GM12865 (cell line): ENCODE measurements at regions not wholly inside any gene's neighbourhood (a gene's known extent, or its start where the extent isn't known, plus 50 kb on each side); places are given as distances from the start of the nearest gene placed in this dataset.

Experiments
- DNase-seq: peaks from one replicate; pipeline ENCODE4 v3.0.0; 2010; ENCODE audit warnings: low read depth
- H3K4me3 ChIP-seq: 2 replicates; pipeline ENCODE4 v1.5.1; 2011; ENCODE audit warnings: mild to moderate bottlenecking, low read depth, low read length, control low read depth
- TF ChIP-seq, protein P1 (sequence below): IDR thresholded peaks from 2 replicates; pipeline ENCODE4 v1.5.1; 2011; ENCODE audit warnings: low read length, control low read depth, low read depth, inconsistent platforms; ENCODE audit not compliant: insufficient read depth; ENCODE audit errors: missing control alignments

DNA sequence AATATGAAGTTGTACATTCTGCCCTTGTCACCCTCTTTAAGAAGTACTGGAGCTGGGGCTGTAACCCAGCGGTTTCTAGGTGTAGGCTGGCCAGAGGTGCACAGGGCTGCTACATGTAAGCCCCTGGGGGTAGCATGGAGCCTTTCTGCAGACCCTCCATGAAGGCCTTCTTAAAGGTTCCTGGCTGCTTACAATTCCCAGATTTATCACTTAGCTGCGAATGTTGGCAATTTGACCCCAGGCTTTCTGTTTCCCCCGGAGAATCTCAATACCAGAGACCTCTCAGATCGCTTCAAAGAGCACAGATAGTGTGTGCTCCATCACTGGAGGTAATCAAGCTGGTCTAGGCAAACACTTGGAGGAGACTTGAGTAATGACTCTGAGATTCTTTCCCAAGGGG lies 309.4 kb downstream of the CBLN1 start:
- no peak for DNase-seq
- TF ChIP-seq, protein P1, sequence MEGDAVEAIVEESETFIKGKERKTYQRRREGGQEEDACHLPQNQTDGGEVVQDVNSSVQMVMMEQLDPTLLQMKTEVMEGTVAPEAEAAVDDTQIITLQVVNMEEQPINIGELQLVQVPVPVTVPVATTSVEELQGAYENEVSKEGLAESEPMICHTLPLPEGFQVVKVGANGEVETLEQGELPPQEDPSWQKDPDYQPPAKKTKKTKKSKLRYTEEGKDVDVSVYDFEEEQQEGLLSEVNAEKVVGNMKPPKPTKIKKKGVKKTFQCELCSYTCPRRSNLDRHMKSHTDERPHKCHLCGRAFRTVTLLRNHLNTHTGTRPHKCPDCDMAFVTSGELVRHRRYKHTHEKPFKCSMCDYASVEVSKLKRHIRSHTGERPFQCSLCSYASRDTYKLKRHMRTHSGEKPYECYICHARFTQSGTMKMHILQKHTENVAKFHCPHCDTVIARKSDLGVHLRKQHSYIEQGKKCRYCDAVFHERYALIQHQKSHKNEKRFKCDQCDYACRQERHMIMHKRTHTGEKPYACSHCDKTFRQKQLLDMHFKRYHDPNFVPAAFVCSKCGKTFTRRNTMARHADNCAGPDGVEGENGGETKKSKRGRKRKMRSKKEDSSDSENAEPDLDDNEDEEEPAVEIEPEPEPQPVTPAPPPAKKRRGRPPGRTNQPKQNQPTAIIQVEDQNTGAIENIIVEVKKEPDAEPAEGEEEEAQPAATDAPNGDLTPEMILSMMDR = no peak
- no peak overlapping the region for H3K4me3 ChIP-seq

DNA sequence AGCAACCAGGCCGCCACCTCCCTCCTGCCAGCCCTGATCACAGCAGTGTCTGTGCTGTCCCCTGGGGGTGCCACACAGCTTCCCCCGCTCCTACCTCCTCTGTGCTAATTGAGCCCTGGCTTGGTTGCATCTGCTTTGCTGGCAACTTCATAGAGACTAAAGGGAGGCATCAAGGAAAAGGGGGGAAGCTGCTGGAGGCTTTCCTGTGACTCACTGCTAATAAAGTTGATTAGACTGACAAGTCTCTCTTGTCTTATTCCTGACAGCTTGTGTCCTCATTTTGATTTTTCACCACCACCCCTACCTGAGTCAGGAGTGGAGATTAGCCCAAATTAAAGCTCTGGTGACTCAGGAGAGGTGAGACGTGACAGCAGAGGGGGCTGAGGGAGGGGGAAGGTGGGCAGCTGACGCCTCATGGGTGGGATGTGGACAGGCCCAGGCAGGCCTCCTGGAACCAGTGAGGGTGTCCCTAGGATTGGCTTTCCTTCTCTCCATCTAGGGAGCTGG lies 310.0 kb downstream of the CBLN1 start:
- TF ChIP-seq, protein P1 = no peak
- DNase-seq = no peak

DNA sequence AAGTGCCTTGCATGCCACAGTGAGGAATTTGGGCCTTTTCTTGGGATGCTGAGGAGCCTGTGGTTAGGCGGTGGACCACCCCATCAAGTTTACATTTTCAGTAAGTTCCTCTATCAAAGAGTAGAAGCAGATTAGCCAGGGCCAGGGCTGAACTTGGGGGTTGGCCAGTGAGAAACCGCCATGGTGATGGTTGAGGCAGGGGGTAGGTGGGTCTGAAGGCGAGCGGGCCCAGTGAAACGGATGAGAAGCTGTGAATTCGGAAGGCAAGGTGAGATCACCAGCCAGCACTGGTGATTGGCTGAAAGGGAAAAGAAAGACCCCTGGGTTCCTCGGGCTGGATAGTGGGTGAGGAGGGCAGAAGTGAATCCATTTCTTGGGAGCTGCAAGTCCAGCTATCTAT lies 311.4 kb downstream of the CBLN1 start:
- no peak overlapping the region for H3K4me3 ChIP-seq
- DNase-seq = no peak
- TF ChIP-seq, protein P1 = no peak

More for the DNA sequence above, 310.0 kb downstream of the CBLN1 start:
- no peak overlapping the region for H3K4me3 ChIP-seq

DNA sequence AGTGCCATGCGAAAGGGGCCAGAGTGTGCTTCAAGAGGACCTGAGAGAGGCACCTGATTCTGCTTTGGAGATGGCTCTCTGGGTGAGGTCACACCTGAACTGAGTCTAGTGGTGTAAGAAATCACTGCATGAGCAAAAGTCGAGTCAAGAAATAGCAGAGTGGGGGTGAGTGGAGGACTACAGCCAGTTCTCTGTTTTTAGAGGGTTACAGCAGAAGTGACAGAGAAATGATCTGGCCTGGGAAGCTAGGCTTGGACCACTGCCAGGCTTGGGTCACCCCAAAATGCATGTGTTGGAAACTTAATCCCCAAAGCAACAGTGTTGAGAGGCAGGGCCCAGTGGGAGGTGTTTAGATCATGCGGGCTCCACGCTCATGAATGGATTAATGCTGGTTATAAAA lies 312.0 kb downstream of the CBLN1 start:
- no peak for DNase-seq
- no peak overlapping the region for H3K4me3 ChIP-seq
- TF ChIP-seq, protein P1 = no peak

DNA sequence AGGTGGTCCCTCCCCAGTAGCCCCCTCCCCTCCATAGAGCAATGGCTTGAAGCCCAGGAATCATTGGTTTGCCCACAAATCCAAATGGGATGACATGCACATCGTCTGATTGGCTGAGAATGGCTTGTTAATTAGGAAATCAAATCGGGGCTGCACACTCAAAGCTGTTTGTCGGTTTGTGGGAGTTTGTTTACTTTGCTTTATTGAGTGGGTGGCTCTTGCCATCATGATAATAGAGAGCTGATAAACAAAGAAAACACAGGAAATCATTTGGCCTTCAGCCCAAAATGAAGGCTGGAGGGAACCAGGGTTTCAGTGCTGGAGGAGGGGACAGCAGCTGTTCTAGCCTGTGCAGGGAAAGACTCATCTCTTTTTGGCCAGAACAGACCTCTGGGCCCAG lies 316.3 kb downstream of the CBLN1 start:
- TF ChIP-seq, protein P1 = no peak
- no peak for DNase-seq
- H3K4me3 ChIP-seq = no peak overlapping the region

DNA sequence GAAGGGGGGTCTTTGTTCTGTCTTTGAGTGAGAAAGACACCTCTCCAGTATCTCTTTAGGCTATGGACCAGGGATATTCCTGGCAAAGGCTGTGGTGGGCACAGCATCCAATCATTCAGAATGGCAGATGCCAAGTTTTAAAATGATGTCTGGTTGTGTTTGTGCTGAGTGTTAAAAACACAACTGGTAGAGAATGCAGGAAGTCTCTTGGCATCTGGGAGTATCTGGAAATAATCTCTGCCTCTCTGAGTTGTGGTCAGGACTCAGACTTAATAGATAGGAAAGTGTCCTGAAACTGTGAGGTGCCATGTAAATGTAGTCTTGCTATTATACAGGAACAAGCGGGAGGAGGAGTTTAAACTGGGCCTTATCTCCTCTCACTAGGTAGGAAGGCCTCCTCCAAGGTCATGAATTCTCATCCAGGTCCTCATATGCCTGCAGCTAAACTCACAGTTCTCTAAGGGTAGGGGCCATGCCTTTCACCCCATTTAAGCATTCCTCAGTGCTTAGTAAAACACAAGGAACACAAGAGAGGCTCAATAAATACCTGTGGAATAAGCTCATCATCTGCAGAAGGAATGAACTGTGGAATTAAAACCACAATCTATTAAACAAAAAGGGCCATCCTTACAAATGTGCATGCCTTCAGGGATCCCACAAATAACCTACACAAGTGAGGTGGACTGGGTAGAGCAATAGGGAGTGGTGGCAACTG lies 317.6 kb downstream of the CBLN1 start:
- TF ChIP-seq, protein P1 = no peak
- DNase-seq = no peak
- H3K4me3 ChIP-seq = no peak overlapping the region

DNA sequence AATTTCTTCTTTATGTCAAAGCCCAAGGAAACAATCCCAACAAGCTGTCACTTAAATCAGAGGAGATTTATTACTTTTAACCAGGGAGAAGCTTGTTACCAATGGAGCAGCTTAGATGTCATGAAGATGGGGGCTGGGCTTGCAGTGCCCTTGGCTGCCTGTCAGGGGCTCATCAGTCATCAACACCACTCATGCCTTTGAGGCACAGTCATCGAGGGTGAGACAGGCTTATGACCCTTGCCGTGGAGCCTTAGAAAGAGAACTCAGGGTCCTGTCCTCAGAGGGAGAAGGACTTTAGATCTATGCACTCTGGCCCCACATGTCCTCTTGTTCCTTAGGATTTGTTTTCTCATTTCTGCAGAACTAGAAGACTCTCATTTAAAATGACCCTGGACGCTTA lies 318.3 kb downstream of the CBLN1 start:
- no peak overlapping the region for H3K4me3 ChIP-seq
- TF ChIP-seq, protein P1 = no peak
- DNase-seq = no peak
